GM18508 (cell line): ENCODE measurements at regions not wholly inside any gene's neighbourhood (a gene's known extent, or its start where the extent isn't known, plus 50 kb on each side); places are given as distances from the start of the nearest gene placed in this dataset.
"Not testable (repeated sequence)": the region's sequence is repeated elsewhere in the genome, so short reads cannot be mapped to it uniquely, and the experiment has no call there.

Experiments
- ATAC-seq: cut with Tn5 transposase; IDR thresholded peaks from one replicate; pipeline ENCODE4 v1.9.1; 2021; ENCODE audit warnings: moderate number of reproducible peaks; ENCODE audit not compliant: insufficient read depth, unreplicated experiment

DNA sequence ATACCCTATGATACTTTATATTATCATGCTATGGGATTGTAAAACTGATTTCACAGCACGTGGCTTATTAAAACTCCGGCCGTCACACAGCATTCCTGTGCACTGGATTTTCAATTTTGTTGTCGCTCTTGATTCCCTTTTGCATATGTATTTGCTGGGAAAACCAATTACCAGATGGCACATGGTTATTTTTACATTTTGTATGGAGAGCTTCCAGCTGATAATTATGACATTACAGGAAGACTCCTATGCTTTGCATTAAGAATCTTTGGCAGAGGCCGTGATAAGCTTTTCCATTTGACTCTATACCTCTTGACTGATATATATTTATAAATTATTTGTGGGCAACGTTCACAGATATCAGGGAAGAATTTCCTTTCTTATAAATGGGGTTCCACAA lies 381.2 kb upstream of the RORB start:
- no peak for ATAC-seq

DNA sequence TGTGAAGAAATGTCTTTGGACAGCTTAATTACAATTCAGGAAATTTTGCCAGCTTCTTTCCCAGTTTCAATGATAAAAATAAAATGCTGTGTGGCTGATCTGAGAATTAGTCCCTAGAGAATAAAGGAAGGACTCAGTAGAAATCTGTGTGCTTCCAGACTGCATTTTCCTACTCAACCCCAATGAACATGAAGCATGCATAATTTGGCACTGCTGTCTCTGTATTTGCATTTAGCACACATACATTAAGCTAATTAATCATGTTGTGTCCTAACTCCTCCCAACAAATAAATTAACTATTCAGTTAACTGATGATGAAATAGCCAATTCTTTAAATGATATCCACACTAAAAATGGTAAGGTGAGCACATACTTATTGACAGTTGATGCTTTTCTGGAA lies 380.0 kb upstream of the RORB start:
- no peak for ATAC-seq

DNA sequence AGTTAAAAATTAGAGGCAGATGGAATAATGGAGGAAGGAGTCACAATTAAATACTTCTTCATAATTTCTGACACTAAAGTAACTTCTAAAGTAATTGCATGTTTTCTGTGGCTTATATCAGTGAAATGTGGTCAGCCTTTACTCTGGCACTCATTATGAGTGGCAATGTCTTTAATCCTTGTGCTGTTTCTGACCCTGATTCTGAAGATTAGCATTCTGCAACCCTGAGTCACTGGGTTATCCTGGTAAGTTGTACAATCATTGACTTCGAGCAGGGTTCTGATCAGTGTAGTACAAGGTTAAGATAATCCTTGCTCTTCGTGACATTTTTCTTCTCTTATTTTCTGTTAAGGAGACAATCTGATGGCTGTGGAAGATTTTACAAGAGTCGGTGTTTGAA lies 379.4 kb upstream of the RORB start:
- no peak for ATAC-seq

DNA sequence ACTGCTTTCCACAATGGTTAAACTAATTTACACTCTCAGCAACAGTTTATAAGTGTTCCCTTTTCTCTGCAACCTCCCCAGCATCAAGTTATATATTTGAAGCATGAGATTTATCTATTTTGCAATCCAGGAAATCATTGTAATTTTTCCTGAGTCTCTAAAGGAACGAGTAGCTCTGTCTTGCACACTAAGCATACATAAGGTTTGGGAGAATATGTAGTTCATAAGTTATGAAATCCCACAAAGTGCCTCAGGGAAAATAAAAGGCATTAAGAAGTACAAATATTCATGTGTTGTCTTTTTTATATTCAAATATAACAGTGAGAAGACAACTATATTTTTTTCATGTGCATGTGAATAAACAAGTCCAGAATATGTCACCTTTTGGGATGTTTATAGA lies 377.1 kb upstream of the RORB start:
- no peak for ATAC-seq

- no peak for ATAC-seq
Observed at GRCh38 chr9:74120470-74120869, 376.7 kb upstream of the RORB start.

GRCh38 chr9:74122216-74122615 lies 374.9 kb upstream of the RORB start:
- no peak for ATAC-seq

- no peak for ATAC-seq
Observed at GRCh38 chr9:74122661-74123060, 374.5 kb upstream of the RORB start.

DNA sequence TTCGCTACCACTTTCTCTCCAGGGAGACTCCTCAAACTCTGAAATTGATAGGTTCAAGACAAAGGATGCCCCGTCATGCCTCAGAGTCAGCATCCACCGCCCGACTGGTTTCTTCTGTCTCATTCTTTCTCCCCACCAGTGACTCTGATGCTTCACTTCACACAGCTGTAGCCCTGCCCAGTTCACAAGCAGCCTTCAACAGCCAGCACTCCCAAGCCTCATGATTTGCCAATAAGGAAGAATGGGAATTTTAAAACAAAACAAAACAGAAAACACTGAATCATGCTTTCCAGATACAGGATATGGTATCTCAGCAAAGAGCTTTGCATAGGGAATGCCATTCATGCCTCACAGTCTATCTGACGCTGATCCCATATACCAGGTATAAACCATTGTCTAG lies 371.2 kb upstream of the RORB start:
- ATAC-seq = no peak

DNA sequence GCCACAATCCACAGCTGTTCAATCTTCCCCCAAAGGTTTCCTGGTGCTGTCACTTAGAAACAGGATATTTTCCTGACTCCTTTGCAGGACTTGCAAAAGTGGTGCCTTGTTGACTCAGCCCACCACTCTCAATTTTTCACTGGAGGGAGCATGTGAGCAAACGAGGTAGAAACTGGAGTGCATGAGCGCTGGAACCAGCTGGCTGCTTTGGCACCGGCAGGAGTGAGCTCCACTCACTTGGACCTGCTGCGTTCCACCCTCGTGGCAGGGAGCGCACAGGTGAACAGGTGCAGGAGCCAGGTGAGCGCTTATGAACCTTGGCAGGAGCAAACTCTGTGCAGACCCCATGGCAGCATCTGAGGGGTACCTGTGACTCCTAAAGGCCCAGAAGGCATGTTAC lies 364.1 kb upstream of the RORB start:
- ATAC-seq = no peak

DNA sequence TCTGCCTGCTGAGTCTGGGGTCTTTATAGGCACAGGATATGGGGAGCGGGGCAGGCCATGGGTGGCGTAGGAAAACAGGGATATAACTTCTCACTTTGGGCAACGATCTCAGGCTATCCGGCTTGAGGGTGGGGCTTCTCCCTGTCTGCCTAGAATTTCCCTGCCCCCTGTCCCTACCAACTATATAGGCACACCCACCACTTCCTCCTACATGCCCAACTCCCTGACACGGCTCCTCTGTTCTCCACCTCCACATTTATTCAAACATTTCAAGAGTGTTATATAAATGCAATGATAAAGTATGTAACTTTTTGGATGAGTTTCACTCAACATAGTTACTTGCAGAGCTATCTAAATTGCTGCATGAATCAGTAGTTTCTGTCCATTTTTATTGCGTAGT lies 363.2 kb upstream of the RORB start:
- ATAC-seq = no peak

- no peak for ATAC-seq
Observed at GRCh38 chr9:74138182-74138581, 359.0 kb upstream of the RORB start.

DNA sequence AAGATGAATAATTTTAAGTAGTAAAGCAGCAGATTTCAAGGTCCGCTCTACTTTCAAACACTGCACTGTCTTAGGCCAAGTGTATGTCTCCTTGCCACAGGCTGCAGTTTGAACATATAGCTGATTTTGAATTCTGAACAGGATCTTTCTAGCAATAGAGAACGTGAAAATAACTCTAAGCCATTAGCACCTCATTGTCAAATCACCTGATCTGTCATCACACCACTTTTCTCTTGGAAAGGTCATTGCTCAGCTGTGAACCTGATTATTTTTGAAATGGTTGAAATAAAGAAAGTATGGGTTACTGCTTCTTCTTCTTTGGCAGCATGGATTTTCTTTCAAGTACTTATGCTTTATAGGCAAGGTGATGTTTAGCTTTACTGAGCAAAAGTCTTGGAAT lies 357.0 kb upstream of the RORB start:
- ATAC-seq = no peak

GRCh38 chr9:74147906-74148305 lies 349.2 kb upstream of the RORB start:
- no peak for ATAC-seq

GRCh38 chr9:74172874-74173273 lies 324.3 kb upstream of the RORB start:
- peak; percentile 99 for ATAC-seq

DNA sequence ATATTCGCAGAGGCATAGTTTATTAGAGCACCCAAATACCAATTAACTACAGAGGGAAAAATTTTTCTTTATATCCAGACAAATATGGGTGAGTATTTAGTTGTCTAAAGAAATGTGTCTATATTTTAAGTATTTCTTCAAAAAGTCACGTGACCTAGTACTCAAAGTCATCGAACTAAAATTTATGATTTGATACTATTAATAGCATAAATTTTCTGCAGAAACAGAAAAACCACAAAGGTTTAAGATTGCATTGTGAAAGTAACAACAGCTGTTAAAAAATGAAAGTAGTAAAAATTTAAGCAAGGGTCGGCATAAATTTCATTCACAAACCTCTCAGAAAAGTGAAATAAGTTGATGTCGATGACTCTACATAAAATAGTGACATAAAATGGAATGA lies 323.9 kb upstream of the RORB start:
- no peak for ATAC-seq

DNA sequence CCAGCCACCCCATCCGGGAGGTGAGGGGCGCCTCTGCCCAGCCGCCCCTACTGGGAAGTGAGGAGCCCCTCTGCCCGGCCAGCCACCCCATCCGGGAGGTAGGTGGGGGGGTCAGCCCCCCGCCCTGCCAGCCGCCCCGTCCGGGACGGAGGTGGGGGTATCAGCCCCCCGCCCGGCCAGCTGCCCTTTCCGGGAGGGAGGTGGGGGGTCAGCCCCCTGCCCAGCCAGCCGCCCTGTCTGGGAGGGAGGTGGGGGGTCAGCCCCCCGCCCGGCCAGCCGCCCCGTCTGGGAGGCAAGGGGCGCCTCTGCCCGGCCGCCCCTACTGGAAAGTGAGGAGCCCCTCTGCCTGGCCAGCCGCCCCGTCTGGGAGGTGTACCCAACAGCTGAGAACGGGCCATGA lies 299.4 kb upstream of the RORB start:
- ATAC-seq = not testable (repeated sequence)

- ATAC-seq = no peak
Observed at GRCh38 chr9:74205056-74205455, 292.1 kb upstream of the RORB start.

GRCh38 chr9:74218385-74219063 lies 278.6 kb upstream of the RORB start:
- no peak for ATAC-seq

- no peak for ATAC-seq
Observed at GRCh38 chr9:74220327-74220726, 276.8 kb upstream of the RORB start.

DNA sequence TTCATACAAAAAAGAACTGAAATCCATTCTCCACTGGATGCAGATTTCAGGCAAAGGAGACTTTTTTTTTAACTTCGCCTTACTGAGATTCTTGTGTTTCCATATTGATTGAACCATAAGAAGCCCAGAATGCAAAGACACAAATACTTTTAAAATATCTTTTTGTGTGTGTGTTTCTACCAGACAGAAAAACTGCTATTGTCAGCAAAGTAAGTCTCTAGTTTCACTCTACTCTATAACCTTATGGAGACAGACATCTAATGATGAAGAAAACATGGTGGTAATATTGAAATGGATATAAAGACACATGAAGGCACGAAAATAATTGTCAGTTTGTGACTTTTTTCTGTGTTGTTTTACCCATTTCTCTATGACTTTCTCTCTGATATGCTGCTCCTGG lies 260.3 kb upstream of the RORB start:
- no peak for ATAC-seq

- no peak for ATAC-seq
Observed at GRCh38 chr9:74245866-74246497, 251.2 kb upstream of the RORB start.

DNA sequence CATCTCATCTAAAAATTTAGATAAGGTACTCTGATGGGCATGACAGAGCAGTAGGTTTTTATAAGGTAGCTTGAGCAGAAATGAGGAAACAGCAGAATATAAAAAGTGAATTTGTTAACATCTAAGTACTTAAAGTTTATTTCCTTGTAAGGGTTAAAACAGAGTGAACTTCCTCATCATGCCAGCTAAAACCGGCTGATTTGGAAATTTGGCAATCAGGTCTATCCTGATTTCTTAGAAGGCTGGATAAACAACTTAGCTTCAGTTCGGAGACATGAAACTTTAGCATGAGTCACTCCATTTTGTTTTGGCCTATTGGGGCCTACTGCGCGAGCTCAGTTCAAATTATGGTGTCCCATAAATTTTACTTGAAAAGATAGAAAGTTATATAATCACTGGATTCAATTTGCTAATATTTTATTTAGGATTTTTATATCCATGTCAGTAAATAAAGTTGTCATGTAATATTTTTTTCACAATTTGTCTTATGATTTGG lies 241.6 kb upstream of the RORB start:
- ATAC-seq = no peak
